ENCODE measurements at regions not wholly inside any gene's neighbourhood (a gene's known extent, or its start where the extent isn't known, plus 50 kb on each side); places are given as distances from the start of the nearest gene placed in this dataset.
A peak's percentile ranks its signal among the peaks of the same experiment; 100 is the strongest.

DNA sequence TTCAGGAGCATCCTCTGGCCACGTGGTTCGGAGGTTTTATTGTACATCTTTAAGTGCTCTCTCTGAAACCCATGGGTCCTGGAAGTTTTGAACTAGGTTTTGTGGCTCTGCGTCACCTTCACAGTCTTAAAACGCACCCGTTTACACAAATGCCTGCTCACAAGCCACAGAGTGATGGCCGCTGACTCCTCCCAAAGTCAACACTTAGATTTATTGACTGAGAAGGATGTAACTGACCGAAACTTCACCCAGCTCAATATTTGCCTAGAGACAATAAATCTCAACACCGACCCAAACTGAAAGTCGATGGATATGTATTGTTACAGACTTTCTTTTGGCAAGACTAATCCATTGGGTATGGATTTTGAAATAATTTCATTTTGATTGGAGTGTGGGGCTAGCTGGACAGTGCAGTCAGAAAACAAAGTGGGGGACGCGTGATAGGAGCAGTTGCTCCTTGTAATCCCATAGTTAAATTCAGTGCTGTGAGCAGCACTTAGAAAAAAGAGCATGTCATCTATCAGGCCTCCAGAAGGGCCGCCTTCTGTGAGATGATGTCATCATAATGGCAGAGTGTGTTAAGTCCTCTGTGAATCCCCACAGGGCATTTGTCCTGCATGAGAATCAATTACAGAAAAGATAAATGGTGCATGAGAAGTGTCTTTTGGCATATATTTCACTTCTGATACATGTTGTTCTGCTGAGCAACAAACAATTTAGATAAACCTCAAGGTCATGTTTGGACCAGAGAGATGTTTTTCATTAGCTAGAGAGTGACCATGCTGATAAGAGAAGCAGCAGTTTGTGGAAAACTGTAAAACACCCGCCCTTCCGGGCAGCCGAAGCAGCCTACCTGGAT lies 183.7 kb downstream of the INO80D start:
- no peak for DNase-seq

DNA sequence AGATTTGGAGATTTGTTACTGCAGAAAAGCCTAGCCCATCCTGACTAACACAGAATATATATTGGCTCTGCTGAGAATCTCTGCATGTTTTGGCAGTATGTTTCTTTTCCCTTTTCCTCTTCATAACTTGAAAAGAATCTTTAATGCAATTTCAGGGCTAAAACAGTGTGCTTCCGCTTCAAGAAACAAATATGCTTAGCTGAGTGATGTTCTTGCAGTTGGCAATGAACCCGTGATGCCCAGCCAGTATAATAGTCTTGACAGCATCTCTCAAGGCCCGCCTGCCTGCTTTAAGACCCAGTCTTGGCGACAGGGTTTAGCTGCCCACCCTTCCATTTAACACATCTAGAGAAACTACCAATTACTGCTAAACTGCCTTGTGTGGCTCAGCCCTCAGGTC lies 184.5 kb downstream of the INO80D start:
- DNase-seq = no peak

DNA sequence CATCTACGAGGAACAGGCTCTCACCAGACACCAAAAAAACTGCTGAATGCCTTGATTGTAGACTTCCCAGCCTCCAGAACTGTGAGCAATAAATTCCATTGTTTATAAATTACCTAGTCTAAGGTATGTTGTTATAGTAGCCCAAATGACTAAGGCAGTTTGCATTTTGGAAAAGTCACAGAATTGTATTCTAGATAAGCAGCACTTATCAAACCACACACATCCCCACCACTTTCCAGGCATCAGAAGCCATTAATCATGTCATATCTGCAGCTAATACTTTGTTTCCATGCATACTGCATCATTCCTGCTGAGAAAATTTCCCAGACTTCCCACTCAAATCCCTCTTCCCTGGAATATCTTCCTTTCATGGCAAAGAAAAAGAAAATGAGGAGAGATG lies 187.2 kb downstream of the INO80D start:
- no peak for DNase-seq

DNA sequence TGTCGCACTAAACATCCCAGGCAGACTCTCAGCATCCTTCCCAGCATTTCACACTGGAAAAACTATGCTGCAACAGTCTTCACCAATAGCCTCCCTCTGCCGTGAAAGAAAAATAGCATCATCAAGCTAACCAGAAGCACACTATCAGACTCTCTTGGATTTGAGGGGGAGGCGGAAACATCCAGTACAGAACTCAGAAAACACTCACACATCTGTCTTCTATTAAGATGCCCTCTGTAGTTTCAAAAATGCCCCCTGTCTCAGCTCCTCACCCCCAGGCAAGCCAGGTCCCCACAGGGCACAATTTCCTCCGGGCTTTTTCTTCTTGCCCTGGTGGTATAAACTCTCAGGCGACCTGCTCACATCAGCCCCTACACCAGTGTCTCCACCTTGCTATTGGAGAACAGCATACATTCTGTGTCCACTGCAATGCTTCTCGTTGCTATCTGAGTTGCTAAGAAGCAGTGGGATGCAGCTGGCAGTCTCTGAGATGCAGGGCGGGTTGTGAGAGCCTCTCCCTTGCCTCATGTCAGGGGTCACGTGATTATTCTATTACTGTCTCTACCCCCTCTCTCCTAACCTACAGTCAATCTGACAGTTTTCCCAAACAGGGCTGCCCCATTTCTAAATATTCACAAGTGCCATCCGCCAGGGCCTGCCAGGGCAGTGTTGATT lies 189.9 kb downstream of the INO80D start:
- DNase-seq = no peak

DNA sequence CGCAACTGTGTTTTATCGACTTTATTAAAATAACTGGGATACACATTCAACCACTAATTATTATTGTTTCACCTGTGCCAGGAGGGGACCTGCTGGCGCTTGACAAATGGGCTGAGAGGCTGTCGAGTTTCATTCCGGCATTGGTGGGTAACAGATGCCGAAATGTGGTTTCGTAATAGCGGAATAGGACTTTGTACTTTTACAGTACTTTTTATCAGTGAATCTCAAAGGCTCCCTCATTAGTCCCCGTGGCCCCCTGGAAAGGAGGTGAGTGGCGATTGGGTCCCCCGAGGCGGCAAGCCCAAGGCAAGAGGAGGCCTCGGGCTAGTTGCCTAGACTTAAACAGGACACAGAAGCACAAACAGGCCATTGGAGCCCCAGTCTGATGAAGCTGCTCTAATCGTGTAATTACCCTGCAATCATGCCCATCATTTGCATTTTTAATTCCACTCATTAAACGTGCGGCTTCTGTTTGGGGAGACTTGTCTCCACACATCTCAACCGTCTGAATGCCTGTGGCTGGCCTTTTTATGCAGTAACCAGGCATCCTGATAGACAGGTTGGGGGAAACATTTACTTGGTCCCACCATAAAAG lies 193.2 kb downstream of the INO80D start:
- DNase-seq = no peak

DNA sequence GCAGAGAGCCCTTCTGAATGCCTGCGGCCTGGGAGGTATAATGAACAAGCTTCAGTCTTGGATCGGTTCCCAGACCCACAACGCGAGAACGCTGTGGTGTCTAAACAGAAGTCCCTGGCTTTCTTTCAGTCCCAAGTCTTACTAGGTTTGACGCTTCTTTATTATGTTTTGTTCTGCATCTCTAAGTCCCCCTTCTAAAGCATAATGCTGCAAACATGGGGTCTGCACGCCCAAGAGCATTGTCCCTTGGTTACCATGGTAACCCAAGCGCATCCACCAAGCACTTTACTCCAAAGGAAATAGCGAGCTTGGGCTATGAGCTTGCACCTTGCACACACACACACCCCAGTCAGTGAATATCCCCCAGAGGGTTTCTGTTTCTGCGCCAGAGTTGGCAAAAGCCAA lies 193.7 kb downstream of the INO80D start:
- DNase-seq = no peak

DNA sequence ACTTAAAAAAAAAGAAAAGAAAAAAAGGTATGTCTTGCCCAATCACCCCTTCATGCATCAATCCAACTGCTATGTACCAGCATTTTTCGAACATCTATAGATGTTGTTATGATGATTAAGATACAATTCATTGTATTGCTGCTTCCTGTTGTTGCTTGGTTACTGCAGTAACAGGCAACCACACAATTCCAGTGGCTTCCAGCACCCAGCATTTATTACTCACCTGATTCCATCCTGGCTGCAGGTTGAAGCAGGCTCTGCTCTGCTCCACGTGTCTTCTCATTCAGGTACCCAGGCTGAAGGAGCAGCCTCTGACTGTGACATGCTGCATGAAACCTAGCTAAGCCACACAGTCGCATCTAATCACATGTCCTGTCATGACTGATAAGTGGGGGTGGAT lies 196.9 kb downstream of the INO80D start:
- no peak for DNase-seq

DNA sequence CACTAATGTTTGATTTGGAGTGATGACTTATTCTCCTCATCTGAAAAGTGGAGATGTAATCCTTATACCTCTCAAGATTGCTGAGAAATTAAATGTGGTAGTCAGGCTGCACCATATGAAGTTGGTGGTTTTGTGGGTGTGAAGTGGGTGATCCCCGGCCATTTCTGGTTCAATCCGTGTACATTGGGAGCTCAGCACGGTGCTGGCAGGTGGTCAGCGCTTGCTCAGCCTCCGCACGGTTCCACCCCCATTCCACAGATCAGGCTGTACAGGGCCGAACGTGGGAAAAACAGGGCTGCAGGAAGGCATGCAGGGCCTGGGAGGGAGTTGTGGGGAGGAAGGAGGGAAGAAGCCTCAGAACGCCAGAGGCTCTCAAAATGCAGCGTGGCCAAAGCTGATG lies 198.3 kb downstream of the INO80D start:
- no peak for DNase-seq

DNA sequence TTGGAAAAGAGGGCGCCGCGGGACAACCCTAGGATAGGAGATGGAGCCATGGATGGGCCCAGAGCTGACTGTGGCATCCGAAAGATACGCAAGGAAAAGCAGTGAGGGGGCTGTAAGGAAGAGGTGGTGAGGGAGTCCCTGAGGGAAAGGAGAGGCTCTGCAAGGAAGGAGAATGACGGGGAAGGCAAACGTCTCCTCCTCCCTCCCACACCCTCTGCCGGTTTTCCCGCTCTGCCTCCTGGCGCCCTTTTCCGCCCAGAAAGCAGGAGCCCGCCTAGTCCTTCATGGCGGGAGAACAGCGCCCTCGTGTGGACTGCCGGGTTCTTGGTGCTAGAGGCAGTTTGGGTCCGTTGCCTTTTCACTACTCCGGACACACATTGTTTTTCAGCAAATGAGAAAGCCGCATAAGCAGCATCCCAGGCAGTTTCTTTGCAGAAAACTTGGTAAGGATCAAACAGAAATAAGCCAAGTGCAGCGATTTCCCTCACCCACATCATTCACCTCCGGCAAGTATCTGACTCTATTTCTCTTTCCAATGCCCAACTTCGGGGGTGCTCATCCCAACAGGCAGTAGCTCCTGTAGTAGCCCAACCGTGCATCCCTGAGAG lies 200.4 kb downstream of the INO80D start:
- DNase-seq = peak; percentile 77 to 86

DNA sequence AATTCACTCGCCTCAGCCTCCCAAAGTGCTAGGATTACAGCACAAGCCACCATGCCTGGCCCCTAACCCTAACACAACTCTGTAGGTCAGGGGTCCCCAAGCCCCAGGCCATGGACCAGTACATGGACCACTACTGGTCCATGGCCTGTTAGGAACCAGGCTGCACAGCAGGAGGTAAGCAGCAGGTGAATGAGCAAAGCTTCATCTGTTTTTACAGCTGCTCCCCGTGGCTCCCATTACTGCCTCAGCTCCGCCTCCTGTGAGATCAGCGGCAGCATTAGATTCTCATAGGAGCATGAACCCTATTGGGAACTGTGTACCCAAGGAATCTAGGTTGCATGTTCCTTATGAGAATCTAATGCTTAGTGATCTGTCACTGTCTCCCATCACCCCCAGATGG lies 201.7 kb downstream of the NRP2 start:
- no peak for DNase-seq

DNA sequence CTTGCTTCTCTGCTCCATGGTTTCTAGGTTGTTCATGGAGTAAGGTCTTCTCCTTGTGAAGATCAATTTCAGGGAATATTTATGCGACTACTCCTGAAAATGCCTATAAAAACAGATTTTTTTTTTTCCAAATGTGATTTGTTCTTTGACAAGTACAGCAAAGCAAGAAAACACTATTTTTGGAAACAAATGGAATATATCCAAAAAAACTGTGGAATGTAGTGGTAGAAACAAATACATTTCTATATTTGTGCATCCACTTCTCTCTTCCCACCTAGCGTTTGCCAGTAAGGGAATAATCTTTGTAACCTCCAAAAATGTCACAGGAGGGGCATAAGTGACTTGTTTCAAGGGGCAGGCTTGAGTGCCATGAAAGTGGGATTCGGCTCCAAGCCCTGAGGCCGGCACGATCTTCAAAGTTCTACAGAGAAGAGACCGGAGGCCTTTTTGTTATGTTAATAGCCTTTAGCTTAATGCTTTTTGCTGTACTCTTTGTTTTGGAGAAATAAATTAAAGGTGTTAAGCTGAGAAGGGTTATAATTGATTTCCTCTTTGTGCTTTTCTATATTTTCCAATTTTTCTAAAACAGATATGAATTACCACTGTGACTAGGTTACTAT lies 200.6 kb downstream of the NRP2 start:
- DNase-seq = no peak

DNA sequence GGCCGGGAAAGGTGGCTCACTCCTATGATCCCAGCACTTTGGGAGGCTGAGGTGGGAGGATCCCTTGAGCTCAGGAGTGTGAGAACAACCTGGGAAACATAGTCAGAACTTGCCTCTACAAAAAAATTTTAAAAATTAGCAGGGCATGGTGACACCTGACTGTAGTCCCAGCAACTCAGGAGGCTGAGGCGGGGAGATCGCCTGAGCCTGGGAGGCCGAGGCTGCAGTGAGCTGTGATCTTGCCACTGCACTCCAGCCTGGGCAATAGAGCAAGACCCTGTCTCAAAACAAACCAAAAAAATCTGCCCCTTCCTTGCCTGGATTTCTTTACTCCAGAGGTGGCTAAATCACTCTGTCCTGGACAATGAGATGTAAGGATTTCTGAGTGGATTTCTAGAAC lies 197.7 kb downstream of the NRP2 start:
- no peak for DNase-seq

DNA sequence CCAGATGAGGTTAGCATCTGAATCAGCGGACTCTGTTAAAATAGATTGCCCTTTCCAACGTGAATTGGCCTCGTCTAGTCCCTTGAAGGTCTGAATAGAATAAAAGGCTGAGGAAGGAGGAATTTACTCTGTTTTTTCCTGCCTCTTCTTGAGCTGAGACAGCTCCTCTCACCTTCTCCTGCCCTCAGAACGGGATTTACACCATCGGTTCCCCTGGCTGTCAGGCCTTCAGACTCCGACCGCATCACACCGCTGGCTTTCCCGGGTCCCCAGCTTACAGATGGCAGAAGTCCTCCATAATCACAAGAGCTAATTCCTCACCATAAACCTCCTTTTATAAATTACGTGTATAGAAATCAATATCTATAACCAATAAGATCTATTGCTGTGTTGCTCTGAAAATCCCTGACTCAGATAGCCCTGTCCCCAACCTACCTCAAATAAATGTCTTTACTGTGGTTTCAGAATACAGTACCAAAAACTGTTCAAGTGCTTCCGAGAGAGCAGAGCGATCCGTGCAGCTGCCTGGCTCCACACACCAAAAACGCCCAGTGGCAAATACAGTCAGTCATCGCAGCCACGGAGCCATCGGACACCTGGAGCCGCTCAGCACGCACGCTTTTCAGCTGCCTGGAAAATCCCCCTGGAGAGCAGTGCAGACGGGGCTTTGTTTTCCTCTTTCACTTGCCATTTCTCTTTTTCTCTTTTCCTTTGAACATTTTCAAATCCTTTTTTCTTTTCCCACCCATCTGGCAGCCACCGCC lies 196.9 kb downstream of the NRP2 start:
- no peak for DNase-seq

DNA sequence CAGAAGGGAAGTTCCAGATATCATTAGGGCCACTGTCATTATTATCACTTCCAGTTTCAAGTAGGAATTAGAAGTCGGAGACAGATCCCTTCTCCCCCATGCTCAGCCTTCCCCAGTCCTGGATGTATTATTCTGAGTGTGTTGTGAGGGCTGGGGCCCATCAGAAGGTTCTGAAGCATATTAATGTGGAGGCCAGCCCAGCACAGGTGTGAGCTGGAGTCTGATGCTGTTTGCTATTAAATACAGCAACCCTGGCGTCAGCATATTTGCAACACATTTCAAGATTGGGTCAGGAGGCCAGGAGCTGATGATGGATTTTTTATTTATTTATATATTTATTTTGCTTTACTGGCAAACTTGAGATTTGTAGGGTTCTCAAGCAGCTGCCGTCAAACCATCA lies 195.2 kb downstream of the NRP2 start:
- DNase-seq = no peak

DNA sequence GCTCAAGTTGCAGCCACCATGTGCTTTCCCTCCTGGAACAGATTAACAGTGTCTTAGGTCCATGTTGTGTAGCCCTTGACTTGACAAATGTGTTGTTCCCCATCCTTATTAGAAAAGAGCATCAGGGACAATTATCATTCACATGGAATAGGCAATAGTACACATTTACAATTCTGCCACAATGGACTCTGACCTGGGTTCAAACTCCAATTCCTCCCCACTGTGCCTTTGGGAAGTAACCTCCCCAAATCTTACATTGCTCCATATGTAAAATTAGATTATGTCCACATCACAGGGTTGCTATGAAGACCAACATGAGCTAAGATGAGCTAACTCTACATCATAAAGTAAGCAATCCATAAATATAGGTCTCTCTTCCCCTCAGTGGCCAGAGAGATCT lies 193.8 kb downstream of the NRP2 start:
- DNase-seq = no peak

DNA sequence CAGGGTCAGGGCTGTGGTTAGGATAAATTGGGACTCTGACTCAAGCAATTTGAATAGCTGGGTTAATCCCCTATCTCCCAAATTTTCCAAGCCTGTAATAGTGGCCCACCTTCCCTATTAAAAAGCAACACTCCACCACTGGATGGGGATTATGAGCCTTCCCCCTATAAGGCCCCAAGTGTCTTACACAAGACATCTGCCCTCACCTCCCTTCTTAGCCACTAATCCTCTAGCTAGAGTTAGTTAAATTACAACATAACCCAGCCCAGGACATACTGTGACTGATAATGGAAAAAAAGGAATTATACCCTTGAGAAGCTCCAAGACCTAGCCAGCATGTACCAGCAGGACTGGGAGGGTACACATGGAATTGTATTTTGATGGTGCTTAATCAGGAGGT lies 190.4 kb downstream of the NRP2 start:
- DNase-seq = no peak

DNA sequence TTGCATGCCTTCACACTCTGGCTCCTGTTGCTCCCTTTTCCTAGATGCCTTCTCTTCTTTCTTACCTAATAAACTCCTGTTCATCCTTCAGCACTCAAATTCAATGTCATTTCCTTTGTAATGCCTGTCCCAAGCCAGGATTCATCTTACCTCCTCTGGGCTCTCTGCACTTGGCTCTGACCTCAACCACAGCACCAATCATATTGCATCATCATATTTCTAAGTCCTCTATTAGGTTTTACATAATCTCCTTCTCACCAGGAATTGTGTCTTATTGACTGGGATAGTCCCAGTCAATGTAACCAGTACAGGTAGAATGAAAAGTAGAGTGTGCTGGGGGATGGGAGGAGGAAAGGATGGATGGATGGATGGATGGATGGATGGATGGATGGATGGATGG lies 187.1 kb downstream of the NRP2 start:
- no peak for DNase-seq

DNA sequence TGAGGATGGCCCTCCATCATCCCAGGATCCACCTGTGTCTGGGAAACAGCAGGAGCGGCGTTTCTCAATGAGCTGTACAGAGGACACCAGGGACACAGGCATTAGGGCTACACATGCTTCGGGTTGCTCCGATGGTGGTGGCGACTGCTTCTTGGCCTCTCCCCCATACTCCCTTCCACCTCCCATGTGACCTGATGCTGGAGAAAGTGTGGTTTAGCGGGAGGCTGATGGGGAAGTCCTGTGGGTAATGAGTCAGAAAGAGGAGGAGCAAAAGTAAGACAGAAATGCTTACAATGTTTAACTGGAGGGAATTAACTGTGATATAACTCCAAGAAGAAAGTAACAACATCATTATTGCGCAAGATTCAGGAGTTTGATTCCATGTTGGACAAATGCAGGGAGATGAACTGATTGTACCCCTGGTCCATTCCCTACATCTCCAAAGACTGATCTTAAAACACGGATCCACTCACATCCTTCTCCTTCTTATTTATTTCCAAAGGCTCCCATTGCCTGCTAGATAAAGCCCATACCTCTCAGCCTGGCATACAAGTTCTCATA lies 186.6 kb downstream of the NRP2 start:
- DNase-seq = peak; percentile 83 to 88

DNA sequence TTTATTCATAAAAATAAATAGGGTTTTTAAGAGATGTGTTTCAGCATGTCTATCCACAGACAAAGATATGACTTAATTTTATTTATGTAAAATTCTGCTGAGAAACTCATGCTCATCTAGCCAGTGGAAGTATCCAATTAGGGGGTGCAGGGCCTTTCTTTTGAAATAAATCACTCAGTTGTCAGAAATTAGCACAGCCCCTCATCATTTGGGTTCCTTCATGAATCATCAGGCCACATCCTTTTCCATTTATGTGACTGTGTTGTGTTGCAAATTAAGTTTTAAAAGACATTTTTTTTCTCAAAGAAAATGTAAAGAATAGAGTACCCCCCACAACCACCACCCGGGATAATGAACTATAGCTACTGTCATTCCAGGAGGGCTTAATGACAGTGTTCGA lies 185.8 kb downstream of the NRP2 start:
- DNase-seq = no peak

DNA sequence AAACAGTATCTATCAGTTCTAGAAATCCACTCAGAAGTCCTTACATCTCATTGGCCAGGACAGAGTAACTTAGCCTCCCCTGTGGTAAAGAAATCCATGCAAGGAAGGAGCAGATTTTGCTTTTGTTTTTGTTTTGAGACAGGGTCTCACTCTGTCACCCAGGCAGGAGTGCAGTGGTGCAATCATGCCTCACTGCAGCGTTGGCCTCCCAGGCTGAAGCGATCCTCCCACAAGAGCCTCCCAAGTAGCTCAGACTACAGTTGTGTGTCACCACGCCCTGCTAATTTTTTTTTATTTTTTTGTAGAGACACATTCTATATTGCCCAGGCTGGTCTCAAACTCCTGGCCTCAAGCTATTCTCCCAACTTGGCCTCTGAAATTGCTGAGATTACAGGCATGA lies 185.1 kb downstream of the NRP2 start:
- no peak for DNase-seq

DNA sequence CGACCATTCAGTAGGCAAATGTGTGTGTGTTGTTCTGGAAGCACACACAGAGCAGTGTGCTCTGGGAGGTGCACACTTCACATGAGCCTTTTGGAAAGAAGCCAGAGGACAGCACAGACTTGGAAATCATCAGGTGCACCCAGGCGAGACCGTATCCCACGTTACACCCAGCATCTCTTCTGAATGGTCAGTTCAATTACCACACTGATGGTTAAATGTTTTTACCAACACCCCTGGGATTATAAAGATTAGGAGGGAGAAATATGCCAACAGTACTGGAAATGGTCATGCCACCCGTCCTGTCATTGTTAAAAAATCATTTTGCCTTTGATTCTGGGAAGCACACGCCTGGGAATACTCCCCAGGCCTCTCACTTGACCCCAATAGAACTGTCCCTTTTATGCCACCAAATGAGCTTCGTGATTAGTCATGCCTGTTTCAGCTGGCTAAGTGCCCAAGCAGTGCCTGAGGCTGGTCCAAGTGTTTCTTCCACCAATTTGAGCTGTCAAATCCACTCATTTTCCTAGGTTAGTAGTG lies 183.7 kb downstream of the NRP2 start:
- no peak for DNase-seq

DNA sequence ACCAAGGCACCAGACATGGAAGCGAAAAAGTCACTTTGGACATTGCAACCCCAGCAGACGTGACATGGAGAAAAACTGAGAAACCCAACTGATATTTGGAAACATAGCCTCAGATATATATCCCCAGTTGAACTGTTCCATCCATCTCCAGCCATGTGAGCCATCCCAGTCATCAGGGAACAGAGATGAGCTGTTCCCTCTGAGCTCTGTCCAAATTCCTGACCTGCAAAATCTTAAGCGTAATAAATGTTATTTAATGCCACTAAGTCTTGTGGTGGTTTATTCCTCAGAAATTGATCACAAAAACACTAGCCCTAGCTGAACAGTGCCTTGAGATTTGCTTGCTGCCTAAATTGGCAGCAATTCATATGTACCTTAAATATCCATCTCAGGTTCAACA lies 182.8 kb downstream of the NRP2 start:
- DNase-seq = no peak
